HepG2 (cell line): ENCODE measurements at regions not wholly inside any gene's neighbourhood (a gene's known extent, or its start where the extent isn't known, plus 50 kb on each side); places are given as distances from the start of the nearest gene placed in this dataset.

ENCODE experiments used
- BRCA1 ChIP-seq: sonication (generic); formaldehyde crosslinking; IDR thresholded peaks from 2 replicates; pipeline ENCODE4 v1.4.0; 2020; ENCODE audit warnings: missing genetic modification reagents
- CREB1 ChIP-seq, 2 experiments: fragments of 450-650 bp in 1 of 2; IDR thresholded peaks; 2 replicates each; pipeline ENCODE4 v1.6.1; 2016 to 2017; ENCODE audit warnings: control low read depth in 1 of 2, mild to moderate bottlenecking in 1 of 2, missing compliant biosample characterization in 1 of 2, missing genetic modification characterization in 1 of 2
- CTCF ChIP-seq: sonication (generic); formaldehyde crosslinking; IDR thresholded peaks from 2 replicates; pipeline ENCODE4 v1.5.0; 2020; ENCODE audit warnings: mild to moderate bottlenecking, missing genetic modification reagents, moderate library complexity
- FOXK2 ChIP-seq: fragments of 450-650 bp; IDR thresholded peaks from 2 replicates; pipeline ENCODE4 v1.6.1; 2016
- GATA4 ChIP-seq: sonication (generic); IDR thresholded peaks from 2 replicates; pipeline ENCODE4 v1.6.1; 2016; ENCODE audit warnings: antibody characterized with exemption, low read depth, borderline replicate concordance
- NKX3-1 ChIP-seq: sonication (generic); formaldehyde crosslinking; IDR thresholded peaks from 2 replicates; pipeline ENCODE4 v1.5.0; 2020; ENCODE audit warnings: missing genetic modification reagents
- RERE ChIP-seq: IDR thresholded peaks from 2 replicates; pipeline ENCODE4 v1.6.1; 2016; ENCODE audit warnings: low read depth, missing genetic modification reagents, missing compliant biosample characterization
- RFX5 ChIP-seq: IDR thresholded peaks from 2 replicates; pipeline ENCODE4 v1.6.1; 2011; ENCODE audit warnings: low read depth, low read length, improper control_type of control experiment
- ZHX1 ChIP-seq: sonication (generic); formaldehyde crosslinking; IDR thresholded peaks from 2 replicates; pipeline ENCODE4 v1.8.1; 2022; ENCODE audit warnings: low read depth, mild to moderate bottlenecking, missing genetic modification reagents
- ZNF256 ChIP-seq: sonication (generic); formaldehyde crosslinking; conservative IDR thresholded peaks from 2 replicates; pipeline ENCODE4 v1.4.0; 2020; ENCODE audit warnings: missing genetic modification reagents
- ZNF616 ChIP-seq: sonication (generic); formaldehyde crosslinking; IDR thresholded peaks from 2 replicates; pipeline ENCODE4 v1.5.0; 2020; ENCODE audit warnings: low read depth, mild to moderate bottlenecking, missing genetic modification reagents
- TF ChIP-seq, protein P1 (sequence below): sonication (generic); formaldehyde crosslinking; IDR thresholded peaks from 2 replicates; pipeline ENCODE4 v1.8.1; 2023; ENCODE audit warnings: missing genetic modification reagents, mild to moderate bottlenecking, borderline replicate concordance
- TF ChIP-seq, protein P2 (sequence below): sonication (generic); formaldehyde crosslinking; IDR thresholded peaks from 2 replicates; pipeline ENCODE4 v1.8.1; 2023; ENCODE audit warnings: mild to moderate bottlenecking, missing genetic modification reagents, borderline replicate concordance

DNA sequence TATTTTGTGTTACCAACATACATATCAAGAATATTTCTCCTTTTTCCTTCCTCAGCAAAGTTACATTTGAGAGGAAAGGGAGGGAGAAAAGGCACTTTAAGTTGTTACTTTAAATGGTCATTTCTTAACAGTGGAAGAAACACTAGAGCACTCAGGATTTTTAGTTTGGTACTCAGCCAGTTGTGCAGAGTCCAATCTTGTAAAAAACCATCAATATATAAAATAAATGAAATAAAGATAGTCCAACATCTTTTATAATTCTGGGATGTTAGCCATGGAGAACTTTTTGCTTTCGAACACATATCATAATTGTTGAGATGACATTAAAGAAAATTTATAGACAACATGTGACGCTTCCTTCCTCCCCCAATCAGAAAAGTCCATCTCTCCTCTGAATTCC, 253.8 kb downstream of the QDPR start:
- TF ChIP-seq CTCF (CRISPR knock-in tag) (no peak), ZNF256 (no peak), ZHX1 (CRISPR knock-in tag) (no peak), GATA4 (no peak), CREB1 (IDR thresholded peaks at IDR 0.05) (no peak), CREB1 (CRISPR knock-in tag; IDR thresholded peaks at IDR 0.05) (no peak), FOXK2 (no peak), RFX5 (no peak), ZNF616 (no peak), RERE (no peak), NKX3-1 (CRISPR knock-in tag) (no peak), BRCA1 (CRISPR knock-in tag) (no peak)
- TF ChIP-seq, protein P1, sequence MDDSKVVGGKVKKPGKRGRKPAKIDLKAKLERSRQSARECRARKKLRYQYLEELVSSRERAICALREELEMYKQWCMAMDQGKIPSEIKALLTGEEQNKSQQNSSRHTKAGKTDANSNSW: no peak
- TF ChIP-seq, protein P2, sequence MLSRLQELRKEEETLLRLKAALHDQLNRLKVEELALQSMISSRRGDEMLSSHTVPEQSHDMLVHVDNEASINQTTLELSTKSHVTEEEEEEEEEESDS: no peak
